ENCODE measurements at regions not wholly inside any gene's neighbourhood (a gene's known extent, or its start where the extent isn't known, plus 50 kb on each side); places are given as distances from the start of the nearest gene placed in this dataset.
A peak's percentile ranks its signal among the peaks of the same experiment; 100 is the strongest.

DNA sequence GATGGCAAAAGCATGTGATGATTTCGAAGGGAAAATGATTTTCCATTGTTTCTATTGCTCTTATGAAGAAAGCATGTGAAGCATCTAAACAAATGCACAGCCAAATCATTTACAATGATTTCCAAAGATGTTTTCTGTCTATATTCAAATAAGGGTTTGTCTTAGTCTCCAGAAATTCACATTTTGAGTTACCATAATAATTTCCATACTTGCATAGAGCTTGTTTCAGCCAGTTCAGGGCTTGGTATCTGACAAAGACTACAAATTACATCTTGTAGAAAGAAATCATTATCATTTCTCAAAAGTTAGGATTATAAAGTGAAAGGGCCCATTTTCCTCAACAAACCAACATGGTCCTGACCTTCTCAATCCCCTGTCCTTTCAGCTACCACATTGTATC is 74.4 kb upstream of the PLEKHG1 start:
- in situ Hi-C loops (cut with HindIII; ENCODE audit: extremely low pct_ligation_motif_present, low pct_unique_long_range_greater_than_20kb): no loop called here
- WGBS (ENCODE audit: low lambda C conversion rate): 0% methylated on average over 1 of the region's 1 CpG
- ATAC-seq (no peak), FAIRE-seq (peak; percentile 18), DNase-seq (ENCODE audit: low spot score) (no peak)
- POLR2A ChIA-PET: no interaction called here
- H3K4me2 ChIP-seq (ENCODE audit: low read depth, low read length): no peak overlapping the region
- H2AFZ ChIP-seq (ENCODE audit: low read length): no peak overlapping the region
- H4K20me1 ChIP-seq (ENCODE audit: insufficient read depth, low read length): no peaks in the 10 kb centered on the region
- no peaks in the 10 kb centered on the region for H3K27me3 ChIP-seq (ENCODE audit: control insufficient read depth in 1 of 2, insufficient read depth in 2 of 2, low read length in 2 of 2)
- no peaks in the 10 kb centered on the region for H3K36me3 ChIP-seq (replicated peaks in 1 of 2; ENCODE audit: control insufficient read depth in 1 of 2, insufficient read depth in 2 of 2, low read length in 2 of 2)
- no peak overlapping the region for H3K9ac ChIP-seq (ENCODE audit: insufficient read depth, low read depth, low read length)
- H3K9me3 ChIP-seq (ENCODE audit: low read length): no peaks in the 10 kb centered on the region
- TF ChIP-seq NFKB2 (CRISPR knock-in tag; IDR thresholded peaks at IDR 0.05; ENCODE audit: borderline replicate concordance) (no peak), ARHGAP35 (CRISPR knock-in tag; IDR thresholded peaks at IDR 0.05; ENCODE audit: borderline replicate concordance) (no peak)
- no TSS peak for BruUV-seq (replicated peaks)
- no peak overlapping the region for H3K27ac ChIP-seq (ENCODE audit: extremely low read length, insufficient read depth, low read length)
- H3K4me3 ChIP-seq (replicated peaks in 1 of 3; ENCODE audit: insufficient read depth in 1 of 3, low read depth in 2 of 3, low read length in 3 of 3): no peak overlapping the region
- intact Hi-C loops (cut with micrococcal nuclease; ENCODE audit: unreplicated experiment): no loop called here
- no peaks in the 10 kb centered on the region for H3K79me2 ChIP-seq (ENCODE audit: insufficient read depth, low read length)
- CTCF ChIA-PET (ENCODE audit: low intra/inter-chr PET ratio, low total read pairs): no interaction called here
- H3K4me1 ChIP-seq (ENCODE audit: insufficient read depth, low read length): no peaks in the 10 kb centered on the region

DNA sequence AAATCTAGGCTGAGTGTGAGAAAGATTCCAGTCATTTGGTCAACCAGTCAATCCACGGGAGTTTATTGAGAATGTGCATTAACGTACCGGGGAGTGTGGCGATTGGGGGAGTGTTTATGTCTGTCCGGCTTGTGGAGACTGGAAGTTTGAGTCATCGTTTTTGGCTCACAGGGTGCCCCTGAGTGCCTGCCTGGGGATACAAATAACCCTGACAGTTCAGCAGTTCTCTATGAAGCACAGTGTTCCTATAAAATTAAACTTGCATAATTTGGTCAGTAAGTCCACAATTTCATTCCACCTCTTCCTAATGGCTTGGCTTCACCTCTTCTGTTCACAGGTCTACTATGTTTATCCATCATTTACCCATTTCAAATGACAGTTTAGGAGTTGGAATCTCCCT is 72.6 kb upstream of the PLEKHG1 start:
- H4K20me1 ChIP-seq (ENCODE audit: insufficient read depth, low read length): no peaks in the 10 kb centered on the region
- H3K4me1 ChIP-seq (ENCODE audit: insufficient read depth, low read length): no peaks in the 10 kb centered on the region
- H3K27ac ChIP-seq (ENCODE audit: extremely low read length, insufficient read depth, low read length): no peak overlapping the region
- no peaks in the 10 kb centered on the region for H3K9me3 ChIP-seq (ENCODE audit: low read length)
- DNase-seq (ENCODE audit: low spot score): no peak
- ChIA-PET CTCF (ENCODE audit: low intra/inter-chr PET ratio, low total read pairs) (no interaction called here), POLR2A (no interaction called here)
- BruUV-seq (replicated peaks): no TSS peak
- ATAC-seq: no peak
- in situ Hi-C loops (cut with HindIII; ENCODE audit: extremely low pct_ligation_motif_present, low pct_unique_long_range_greater_than_20kb) (no loop called here), intact Hi-C loops (cut with micrococcal nuclease; ENCODE audit: unreplicated experiment) (no loop called here)
- H3K27me3 ChIP-seq (ENCODE audit: control insufficient read depth in 1 of 2, insufficient read depth in 2 of 2, low read length in 2 of 2): no peaks in the 10 kb centered on the region
- no peak overlapping the region for H3K9ac ChIP-seq (ENCODE audit: insufficient read depth, low read depth, low read length)
- WGBS (ENCODE audit: low lambda C conversion rate): 55% methylated on average over 6 of the region's 6 CpGs
- no peak overlapping the region for H3K4me2 ChIP-seq (ENCODE audit: low read depth, low read length)
- H3K36me3 ChIP-seq (replicated peaks in 1 of 2; ENCODE audit: control insufficient read depth in 1 of 2, insufficient read depth in 2 of 2, low read length in 2 of 2): no peaks in the 10 kb centered on the region
- no peak for FAIRE-seq
- no peak overlapping the region for H3K4me3 ChIP-seq (replicated peaks in 1 of 3; ENCODE audit: insufficient read depth in 1 of 3, low read depth in 2 of 3, low read length in 3 of 3)
- H2AFZ ChIP-seq (ENCODE audit: low read length): no peak overlapping the region
- no peaks in the 10 kb centered on the region for H3K79me2 ChIP-seq (ENCODE audit: insufficient read depth, low read length)
- TF ChIP-seq TRIM24 (CRISPR knock-in tag; IDR thresholded peaks at IDR 0.05): no peak
- no peak for TF ChIP-seq KAT7 (CRISPR knock-in tag; IDR thresholded peaks at IDR 0.05; ENCODE audit: borderline replicate concordance)
- no peak for TF ChIP-seq PHF5A (CRISPR knock-in tag; IDR thresholded peaks at IDR 0.05; ENCODE audit: low read depth, unreplicated experiment)
- TF ChIP-seq, protein P1, sequence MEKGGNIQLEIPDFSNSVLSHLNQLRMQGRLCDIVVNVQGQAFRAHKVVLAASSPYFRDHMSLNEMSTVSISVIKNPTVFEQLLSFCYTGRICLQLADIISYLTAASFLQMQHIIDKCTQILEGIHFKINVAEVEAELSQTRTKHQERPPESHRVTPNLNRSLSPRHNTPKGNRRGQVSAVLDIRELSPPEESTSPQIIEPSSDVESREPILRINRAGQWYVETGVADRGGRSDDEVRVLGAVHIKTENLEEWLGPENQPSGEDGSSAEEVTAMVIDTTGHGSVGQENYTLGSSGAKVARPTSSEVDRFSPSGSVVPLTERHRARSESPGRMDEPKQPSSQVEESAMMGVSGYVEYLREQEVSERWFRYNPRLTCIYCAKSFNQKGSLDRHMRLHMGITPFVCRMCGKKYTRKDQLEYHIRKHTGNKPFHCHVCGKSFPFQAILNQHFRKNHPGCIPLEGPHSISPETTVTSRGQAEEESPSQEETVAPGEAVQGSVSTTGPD (CRISPR knock-in tag; IDR thresholded peaks at IDR 0.05): no peak
- TF ChIP-seq NFAT5 (CRISPR knock-in tag; IDR thresholded peaks at IDR 0.05): no peak
- TF ChIP-seq DNMT1 (CRISPR knock-in tag; IDR thresholded peaks at IDR 0.05): no peak
- no peak for TF ChIP-seq REXO4 (CRISPR knock-in tag; IDR thresholded peaks at IDR 0.05; ENCODE audit: borderline replicate concordance)
- TF ChIP-seq ZBTB38 (CRISPR knock-in tag; IDR thresholded peaks at IDR 0.05): no peak
- no peak for TF ChIP-seq ZNF256 (CRISPR knock-in tag; conservative IDR thresholded peaks at IDR 0.05)

Data from HepG2 (cell line).